OCI-LY1 (cell line): ENCODE measurements at regions not wholly inside any gene's neighbourhood (a gene's known extent, or its start where the extent isn't known, plus 50 kb on each side); places are given as distances from the start of the nearest gene placed in this dataset.

ENCODE experiments used
- H2AFZ ChIP-seq: fragments of 200-600 bp; sonication (generic), shearing (Covaris generic); 2 replicates; pipeline ENCODE4 v1.6.0; 2014; ENCODE audit warnings: antibody characterized with exemption, mild to moderate bottlenecking, low read length
- H3F3A ChIP-seq: fragments of 200-600 bp; sonication (generic), shearing (Covaris generic); 2 replicates; pipeline ENCODE4 v1.6.0; 2014; ENCODE audit warnings: mild to moderate bottlenecking, antibody characterized with exemption, low read length, moderate library complexity; ENCODE audit not compliant: insufficient read depth
- H3K27ac ChIP-seq: fragments of 200-600 bp; sonication (generic); 2 replicates; pipeline ENCODE4 v1.5.1; 2014; ENCODE audit warnings: low read length, mixed run types, mild to moderate bottlenecking, low read depth; ENCODE audit not compliant: poor library complexity, severe bottlenecking
- H3K27me3 ChIP-seq: fragments of 200-600 bp; sonication (generic); 2 replicates; pipeline ENCODE4 v1.6.0; 2014; ENCODE audit warnings: antibody characterized with exemption, mild to moderate bottlenecking, low read length, moderate library complexity; ENCODE audit not compliant: insufficient read depth
- H3K36me3 ChIP-seq: fragments of 200-600 bp; sonication (generic); 2 replicates; pipeline ENCODE4 v1.6.1; 2014; ENCODE audit warnings: mild to moderate bottlenecking, antibody characterized with exemption, low read length, moderate library complexity, mixed read lengths; ENCODE audit not compliant: insufficient read depth
- H3K4me1 ChIP-seq: fragments of 200-600 bp; sonication (generic); 2 replicates; pipeline ENCODE4 v1.5.1; 2014; ENCODE audit warnings: mild to moderate bottlenecking, low read length, moderate library complexity; ENCODE audit not compliant: insufficient read depth, severe bottlenecking
- H3K4me2 ChIP-seq: fragments of 200-600 bp; sonication (generic), shearing (Covaris generic); 2 replicates; pipeline ENCODE4 v1.6.1; 2014; ENCODE audit warnings: low read length
- H3K4me3 ChIP-seq: fragments of 200-600 bp; sonication (generic); 2 replicates; pipeline ENCODE4 v1.5.1; 2014; ENCODE audit warnings: low read length, low read depth, mild to moderate bottlenecking, mixed read lengths; ENCODE audit not compliant: poor library complexity, severe bottlenecking
- H3K79me2 ChIP-seq: fragments of 200-600 bp; shearing (Covaris generic); 2 replicates; pipeline ENCODE4 v1.6.1; 2016; ENCODE audit warnings: mixed run types, low read length, mixed read lengths; ENCODE audit not compliant: insufficient read depth
- H3K9ac ChIP-seq: fragments of 200-600 bp; sonication (generic), shearing (Covaris generic); 2 replicates; pipeline ENCODE4 v1.6.1; 2014; ENCODE audit warnings: mild to moderate bottlenecking, low read length, mixed read lengths
- H3K9me2 ChIP-seq: fragments of 200-600 bp; sonication (generic), shearing (Covaris generic); 2 replicates; pipeline ENCODE4 v1.6.1; 2014; ENCODE audit warnings: low read depth, mild to moderate bottlenecking, low read length, mixed read lengths
- H3K9me3 ChIP-seq: fragments of 200-600 bp; shearing (Covaris generic); 2 replicates; pipeline ENCODE4 v1.6.1; 2014; ENCODE audit warnings: low read length, mixed read lengths
- H4K20me1 ChIP-seq: fragments of 200-600 bp; sonication (generic), shearing (Covaris generic); 2 replicates; pipeline ENCODE4 v1.6.0; 2016; ENCODE audit warnings: mild to moderate bottlenecking, low read length; ENCODE audit not compliant: insufficient read depth
- CTCF ChIP-seq: fragments of 200-600 bp; sonication (generic), shearing (Covaris generic); IDR thresholded peaks from 2 replicates; pipeline ENCODE4 v1.5.1; 2017; ENCODE audit warnings: mild to moderate bottlenecking, antibody characterized with exemption, low read length, moderate library complexity, mixed read lengths
- EZH2 ChIP-seq: fragments of 200-600 bp; sonication (generic), shearing (Covaris generic); IDR thresholded peaks from 2 replicates; pipeline ENCODE4 v1.8.0; 2017; ENCODE audit warnings: borderline replicate concordance, mixed run types, mild to moderate bottlenecking, antibody characterized with exemption, low read length, moderate library complexity, mixed read lengths

GRCh38 chr7:135817583-135817982, 69.0 kb upstream of the FAM180A start:
- Histone ChIP-seq H4K20me1 (no peaks in the 10 kb centered on the region), H3K4me1 (no peaks in the 10 kb centered on the region), H3K4me2 (no peak overlapping the region), H3K4me3 (no peak overlapping the region), H3K9me2 (no peaks in the 10 kb centered on the region), H3F3A (no peaks in the 10 kb centered on the region), H3K9ac (no peak overlapping the region), H3K9me3 (no peaks in the 10 kb centered on the region), H3K79me2 (no peaks in the 10 kb centered on the region), H2AFZ (no peak overlapping the region), H3K27ac (no peak overlapping the region), H3K36me3 (no peaks in the 10 kb centered on the region), H3K27me3 (peaks cover 4% of the 10 kb centered on the region; the same call in 1 of the 2 replicates)
- TF ChIP-seq CTCF, result no peak
- no peak for TF ChIP-seq EZH2

- Histone ChIP-seq H3K4me1 (no peaks in the 10 kb centered on the region), H4K20me1 (no peaks in the 10 kb centered on the region), H3K9me2 (no peaks in the 10 kb centered on the region), H3K27me3 (peaks cover 4% of the 10 kb centered on the region; the same call in 1 of the 2 replicates), H3K9me3 (no peaks in the 10 kb centered on the region), H3K9ac (no peak overlapping the region), H3K4me3 (no peak overlapping the region), H3K4me2 (no peak overlapping the region), H3F3A (no peaks in the 10 kb centered on the region), H3K79me2 (no peaks in the 10 kb centered on the region), H3K36me3 (no peaks in the 10 kb centered on the region), H2AFZ (no peak overlapping the region), H3K27ac (no peak overlapping the region)
- no peak for TF ChIP-seq EZH2
- no peak for TF ChIP-seq CTCF
These were observed 66.4 kb upstream of the FAM180A start for GRCh38 chr7:135815033-135815432.

- no peaks in the 10 kb centered on the region for H3K9me2 ChIP-seq
- H3K9ac ChIP-seq, result no peak overlapping the region
- no peaks in the 10 kb centered on the region for H3K79me2 ChIP-seq
- no peak overlapping the region for H3K27ac ChIP-seq
- no peaks in the 10 kb centered on the region for H3K4me1 ChIP-seq
- no peaks in the 10 kb centered on the region; the same call in 1 of the 2 replicates for H3K27me3 ChIP-seq
- no peak for TF ChIP-seq CTCF
- no peak for TF ChIP-seq EZH2
- no peak overlapping the region for H3K4me3 ChIP-seq
- H3F3A ChIP-seq, result no peaks in the 10 kb centered on the region
- no peak overlapping the region for H2AFZ ChIP-seq
- no peak overlapping the region for H3K4me2 ChIP-seq
- no peaks in the 10 kb centered on the region for H3K9me3 ChIP-seq
- H3K36me3 ChIP-seq, result no peaks in the 10 kb centered on the region
- H4K20me1 ChIP-seq, result no peaks in the 10 kb centered on the region
These were observed 63.5 kb upstream of the FAM180A start for GRCh38 chr7:135812148-135812547.
